GM12891 (cell line): ENCODE measurements at regions not wholly inside any gene's neighbourhood (a gene's known extent, or its start where the extent isn't known, plus 50 kb on each side); places are given as distances from the start of the nearest gene placed in this dataset.

Experiments
- POLR2A ChIP-seq: IDR thresholded peaks from 2 replicates; pipeline ENCODE4 v1.6.1; 2011; ENCODE audit warnings: low read depth, low read length, control low read depth
- POLR2AphosphoS5 ChIP-seq: IDR thresholded peaks from 2 replicates; pipeline ENCODE4 v1.6.1; 2011; ENCODE audit warnings: low read depth, low read length, control low read depth
- POU2F2 ChIP-seq: IDR thresholded peaks from 2 replicates; pipeline ENCODE4 v1.6.1; 2011; ENCODE audit warnings: low read depth, mild to moderate bottlenecking, control low read depth, low read length, moderate library complexity
- TAF1 ChIP-seq: IDR thresholded peaks from 2 replicates; pipeline ENCODE4 v1.6.1; 2011; ENCODE audit warnings: low read depth, low read length, control low read depth

DNA sequence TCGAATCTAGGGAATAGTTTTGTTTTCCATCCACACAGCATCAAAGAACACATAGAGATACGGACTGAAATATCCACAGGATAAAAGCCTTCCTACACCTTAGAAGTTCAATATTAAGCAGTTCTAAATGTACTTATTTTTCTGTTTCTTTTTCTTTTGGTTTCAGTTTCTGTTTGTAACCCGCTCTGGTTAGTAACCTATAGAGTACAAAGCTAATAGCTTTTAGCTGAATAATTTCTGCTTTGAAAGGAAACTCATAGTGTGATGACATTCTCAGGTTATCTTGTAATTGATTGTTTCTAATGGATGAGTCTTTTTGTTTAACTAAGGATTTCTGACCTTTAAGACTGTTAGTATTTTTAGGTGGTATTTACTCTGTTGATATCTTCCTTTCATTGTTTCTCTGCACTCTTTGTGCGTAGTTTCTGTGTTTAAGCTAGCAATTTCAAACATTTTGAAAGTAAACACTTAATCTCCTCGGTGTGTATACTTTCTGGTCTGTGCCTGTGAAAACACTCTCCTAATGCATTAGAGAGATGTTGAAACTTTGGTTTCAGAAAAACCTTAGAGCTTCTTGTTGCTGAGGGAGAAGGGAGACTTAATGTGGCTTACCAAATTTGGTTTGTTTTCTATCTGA is 385.5 kb downstream of the HDGFL1 start:
- TF ChIP-seq POLR2A (no peak), TAF1 (no peak), POLR2AphosphoS5 (no peak), POU2F2 (no peak)
